Glomerular endothelial cell (primary cell): ENCODE measurements at regions not wholly inside any gene's neighbourhood (a gene's known extent, or its start where the extent isn't known, plus 50 kb on each side); places are given as distances from the start of the nearest gene placed in this dataset.

Source experiments
- DNase-seq: peaks from one replicate; pipeline ENCODE4 v3.0.0-alpha.2; 2011; ENCODE audit warnings: low read depth, low spot score; ENCODE audit errors: extremely low read depth

- DNase-seq = no peak
Observed at GRCh38 chr10:131620904-131621303, 279.9 kb upstream of the PPP2R2D start.

DNA sequence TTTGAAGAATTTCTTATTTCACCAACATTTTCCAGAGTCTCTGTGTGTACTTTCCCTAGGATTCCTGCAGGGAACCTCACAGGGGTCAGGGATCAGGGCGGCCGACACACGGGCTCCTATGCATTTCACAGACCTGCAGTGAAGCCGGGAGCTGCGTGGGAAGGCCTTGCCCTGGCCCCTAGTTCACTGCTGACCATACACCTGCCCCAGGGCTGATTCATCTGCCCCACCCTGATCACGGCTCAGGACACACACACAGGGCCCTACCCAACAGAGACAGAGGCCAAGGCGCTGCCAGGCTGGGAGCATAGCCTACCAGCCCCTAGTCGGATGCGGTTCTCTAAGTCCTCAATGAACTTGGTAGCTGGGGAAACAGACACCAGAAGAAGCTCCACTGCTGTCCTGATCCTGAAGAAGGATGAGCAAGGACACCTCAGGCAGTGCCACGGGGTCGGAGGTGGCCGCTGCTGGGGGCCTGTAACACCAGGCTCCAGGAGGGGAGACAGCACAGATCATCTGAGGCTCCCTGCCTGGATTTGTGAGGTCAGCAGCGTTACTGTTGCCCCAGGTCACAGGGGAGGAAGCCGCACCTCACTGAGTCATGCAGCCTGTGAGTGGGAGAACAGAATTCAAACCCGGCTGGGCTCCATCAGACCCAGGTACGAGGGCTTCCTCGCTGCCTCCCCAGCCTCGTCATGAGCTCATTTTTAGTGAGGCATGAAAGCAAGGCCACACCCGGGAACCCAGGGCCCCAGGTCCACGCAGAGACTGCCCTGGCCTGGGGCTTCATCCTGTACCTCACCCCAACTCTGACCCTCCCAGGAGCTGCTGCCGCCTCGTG is 278.8 kb upstream of the PPP2R2D start:
- DNase-seq = no peak

GRCh38 chr10:131625041-131625440 is 275.8 kb upstream of the PPP2R2D start:
- no peak for DNase-seq

GRCh38 chr10:131626274-131626673 is 274.5 kb upstream of the PPP2R2D start:
- DNase-seq = no peak

- DNase-seq = no peak
Observed at GRCh38 chr10:131629026-131629770, 271.6 kb upstream of the PPP2R2D start.

GRCh38 chr10:131630772-131631258 is 270.0 kb upstream of the PPP2R2D start:
- DNase-seq = no peak

DNA sequence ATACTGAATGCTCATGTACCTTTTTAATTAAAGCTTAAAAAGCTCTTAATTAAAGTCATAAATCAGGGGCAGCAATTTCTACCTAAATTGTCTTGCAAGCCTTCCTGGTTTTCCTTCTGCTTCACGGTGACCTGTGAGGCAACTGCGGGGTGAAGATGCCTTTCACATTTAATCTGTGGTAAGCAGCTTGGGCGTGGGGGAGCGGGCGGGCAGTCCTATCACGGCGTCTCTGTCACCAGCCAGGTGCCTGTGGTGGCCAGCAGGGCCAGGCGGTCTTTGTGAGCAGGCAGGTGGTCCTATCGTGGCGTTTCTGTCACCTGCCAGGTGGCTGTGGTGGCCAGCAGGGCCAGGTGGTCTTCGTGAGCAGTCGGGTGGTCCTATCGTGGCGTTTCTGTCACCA is 269.2 kb upstream of the PPP2R2D start:
- no peak for DNase-seq

GRCh38 chr10:131635564-131636015 is 265.2 kb upstream of the PPP2R2D start:
- DNase-seq = no peak

DNA sequence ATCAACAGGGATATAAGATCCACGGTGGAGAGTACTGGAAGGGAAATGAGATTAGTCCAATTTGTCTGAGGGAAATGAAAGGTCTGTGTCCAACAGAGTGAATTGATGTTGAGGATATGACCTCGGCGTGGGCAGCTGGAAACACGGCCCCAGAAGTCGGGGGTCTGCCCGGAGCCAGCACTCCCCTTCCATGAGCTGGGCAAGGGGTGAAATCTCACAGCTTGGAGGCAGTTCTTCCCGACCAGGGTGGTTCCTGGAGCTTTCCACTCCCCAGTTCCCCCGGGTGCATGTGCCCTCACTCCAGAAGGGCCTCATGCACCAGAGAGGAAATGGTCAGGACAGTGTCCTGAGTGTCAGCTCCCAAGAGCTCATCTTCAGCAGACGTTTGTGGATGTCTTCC is 264.7 kb upstream of the PPP2R2D start:
- no peak for DNase-seq

DNA sequence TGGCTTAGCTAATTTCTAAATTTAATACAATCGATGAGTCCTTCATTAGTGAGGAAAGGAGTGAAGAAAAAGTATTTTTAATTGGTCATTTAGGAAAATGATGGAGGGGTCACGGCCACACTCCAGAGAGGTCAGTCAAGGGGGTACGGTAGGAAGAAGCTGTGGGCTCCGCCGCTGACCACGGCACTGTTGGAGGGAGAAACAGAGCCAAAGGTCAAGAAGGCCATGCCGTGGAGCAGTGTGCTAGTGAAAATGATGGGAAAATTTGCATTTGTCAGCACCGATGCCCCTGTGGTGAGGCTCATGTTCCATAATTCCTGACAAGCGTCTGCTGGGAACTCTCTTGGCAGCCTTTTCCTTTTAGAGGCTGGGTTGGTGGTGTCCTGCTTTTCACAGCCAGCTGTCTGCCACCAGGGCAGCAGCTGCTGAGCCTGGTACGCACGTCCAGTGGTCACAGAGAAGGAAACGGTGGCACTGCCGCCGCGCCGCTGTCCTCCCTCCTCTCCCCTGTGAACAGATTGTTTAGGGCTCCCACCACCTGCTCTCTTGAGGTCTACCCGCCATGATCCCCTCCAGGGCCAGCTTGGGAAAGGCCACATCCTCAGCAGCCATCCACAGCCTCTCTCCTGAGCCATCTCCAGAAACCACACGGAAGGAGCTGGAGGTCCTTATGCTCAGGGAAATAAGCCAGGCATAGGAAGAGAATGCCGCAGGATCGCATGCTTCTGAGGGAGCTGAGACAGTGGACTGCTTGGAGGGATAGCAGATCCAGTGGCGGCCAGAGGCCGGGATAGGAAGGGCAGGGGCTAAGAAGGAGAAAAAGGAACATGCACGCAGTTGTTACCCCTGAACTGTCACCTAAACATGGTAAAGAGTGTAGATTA is 263.7 kb upstream of the PPP2R2D start:
- DNase-seq = no peak

DNA sequence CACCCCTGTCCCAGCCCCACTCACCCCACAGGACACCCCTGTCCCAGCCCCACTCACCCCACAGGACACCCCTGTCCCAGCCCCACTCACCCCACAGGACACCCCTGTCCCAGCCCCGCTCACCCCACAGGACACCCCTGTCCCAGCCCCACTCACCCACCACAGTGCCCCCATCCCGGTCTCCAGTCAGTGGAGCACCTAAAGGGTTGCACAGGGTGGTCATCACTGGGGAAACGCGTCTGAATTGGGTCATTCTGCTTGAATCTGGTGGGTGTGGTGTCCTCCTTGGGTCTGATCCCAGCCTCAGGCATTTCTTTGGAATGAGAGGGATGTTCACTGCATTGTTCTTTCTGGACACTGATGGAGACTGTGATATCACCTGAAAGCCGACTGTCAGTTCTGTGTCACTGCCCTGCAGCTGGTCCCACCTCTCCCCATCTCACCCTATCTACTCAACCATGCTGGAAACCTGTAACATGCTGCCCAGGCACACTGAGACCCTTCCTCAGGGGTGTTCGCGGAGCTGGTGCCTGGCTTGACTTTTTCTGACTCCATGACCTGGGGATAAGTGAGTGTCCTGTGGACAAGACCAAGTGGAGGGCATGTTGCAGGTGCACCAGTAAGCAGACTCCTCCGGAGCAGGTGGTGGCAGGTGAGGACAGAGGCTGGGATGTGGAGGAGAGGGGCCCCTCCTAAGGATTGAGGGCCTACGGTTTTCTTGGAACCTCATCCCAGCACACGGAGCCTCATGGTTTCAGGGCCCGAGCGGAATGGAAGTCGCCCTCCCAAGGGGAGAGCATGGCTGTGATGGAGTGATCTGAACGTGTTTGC is 262.5 kb upstream of the PPP2R2D start:
- no peak for DNase-seq

- no peak for DNase-seq
Observed at GRCh38 chr10:131638880-131639278, 261.9 kb upstream of the PPP2R2D start.

GRCh38 chr10:131640045-131640644 is 260.7 kb upstream of the PPP2R2D start:
- DNase-seq = no peak

DNA sequence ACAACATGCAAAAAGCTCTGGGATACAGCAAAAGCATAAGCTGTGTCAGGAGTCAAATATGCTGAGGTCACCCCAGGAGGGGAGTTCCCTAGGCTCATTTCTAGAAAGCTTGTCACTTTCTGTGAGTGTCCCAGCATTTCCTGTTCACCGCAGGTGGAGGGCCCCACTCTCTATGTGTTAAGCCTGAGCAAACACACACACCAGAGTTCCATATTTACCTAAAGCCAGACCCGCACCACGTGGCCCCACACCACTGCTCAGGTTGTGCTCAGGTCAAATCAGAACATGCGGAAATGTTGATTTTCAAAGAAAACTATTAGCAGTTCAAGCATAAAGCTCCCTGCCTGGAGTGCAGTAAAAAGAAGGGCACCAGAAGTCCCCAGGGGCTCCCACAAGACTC is 259.6 kb upstream of the PPP2R2D start:
- DNase-seq = no peak

DNA sequence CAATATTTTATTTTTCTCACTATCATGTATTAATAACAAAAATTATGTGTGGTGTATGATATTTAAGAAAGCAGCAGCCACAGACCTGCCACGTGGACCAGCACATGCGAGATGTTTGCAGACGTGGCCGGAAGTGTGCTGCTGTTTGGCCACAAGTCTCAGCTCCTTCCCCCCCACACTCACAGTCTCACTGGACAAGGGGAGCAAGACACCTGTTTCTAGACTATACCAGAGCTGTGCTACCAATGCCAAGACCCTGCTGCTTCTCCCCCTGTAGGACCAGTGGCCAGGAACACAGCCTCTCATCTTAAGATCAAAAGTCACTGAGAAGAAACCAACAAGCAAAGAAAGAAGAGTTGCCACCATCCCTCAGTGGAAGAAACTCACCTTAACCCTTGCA is 258.9 kb upstream of the PPP2R2D start:
- no peak for DNase-seq

GRCh38 chr10:131642966-131643365 is 257.8 kb upstream of the PPP2R2D start:
- no peak for DNase-seq

GRCh38 chr10:131644289-131644688 is 256.5 kb upstream of the PPP2R2D start:
- no peak for DNase-seq

GRCh38 chr10:131644864-131645658 is 255.7 kb upstream of the PPP2R2D start:
- DNase-seq = no peak

- DNase-seq = no peak
Observed at GRCh38 chr10:131645756-131646155, 255.1 kb upstream of the PPP2R2D start.
